Liver (tissue), 8 donors: ENCODE measurements at regions not wholly inside any gene's neighbourhood (a gene's known extent, or its start where the extent isn't known, plus 50 kb on each side); places are given as distances from the start of the nearest gene placed in this dataset.

ENCODE experiments used
- DNase-seq: peaks from one replicate; pipeline ENCODE4 v3.0.0-alpha.2; 2017; ENCODE audit warnings: low spot score
- H3K27ac ChIP-seq, 2 donors: one replicate each; pipeline ENCODE4 v1.7.0; 2013; ENCODE audit warnings: inconsistent platforms in 2 of 2, low read length in 2 of 2, control low read depth in 1 of 2, low read depth in 1 of 2, mild to moderate bottlenecking in 1 of 2
- H3K27me3 ChIP-seq, 4 donors: one replicate each; pipeline versions ENCODE4 v1.6.1 to v1.7.0; 2013; ENCODE audit warnings: low read length in 3 of 4, inconsistent platforms in 1 of 4, mild to moderate bottlenecking in 1 of 4, moderate library complexity in 1 of 4; ENCODE audit not compliant: control insufficient read depth in 4 of 4, insufficient read depth in 4 of 4
- H3K36me3 ChIP-seq, 4 donors: one replicate each; pipeline versions ENCODE4 v1.6.1 to v1.7.0; 2013; ENCODE audit warnings: low read length in 3 of 4, mild to moderate bottlenecking in 3 of 4, low read depth in 1 of 4, moderate library complexity in 1 of 4; ENCODE audit not compliant: control insufficient read depth in 4 of 4, insufficient read depth in 3 of 4
- H3K4me1 ChIP-seq, 4 donors: one replicate each; pipeline versions ENCODE4 v1.6.1 to v1.7.0; 2013; ENCODE audit warnings: low read length in 3 of 4, mild to moderate bottlenecking in 3 of 4, moderate library complexity in 1 of 4; ENCODE audit not compliant: control insufficient read depth in 4 of 4, insufficient read depth in 4 of 4
- H3K4me3 ChIP-seq, 3 donors: one replicate each; pipeline versions ENCODE4 v1.6.1 to v1.7.0; 2013; ENCODE audit warnings: low read length in 3 of 3, control low read depth in 1 of 3, low read depth in 1 of 3, mild to moderate bottlenecking in 1 of 3
- H3K9ac ChIP-seq, 2 donors: one replicate each; pipeline ENCODE4 v1.7.0; 2013; ENCODE audit warnings: low read length in 2 of 2, mild to moderate bottlenecking in 2 of 2, moderate library complexity in 2 of 2, control low read depth in 1 of 2, low read depth in 1 of 2
- H3K9me3 ChIP-seq, 4 donors: one replicate each; pipeline versions ENCODE4 v1.6.1 to v1.7.0; 2013; ENCODE audit warnings: low read length in 3 of 4; ENCODE audit not compliant: control insufficient read depth in 4 of 4
- ATF3 ChIP-seq: IDR thresholded peaks from 2 replicates; pipeline ENCODE4 v1.6.1; 2016; ENCODE audit warnings: antibody characterized with exemption
- CTCF ChIP-seq: fragments of 150-350 bp; IDR thresholded peaks from 2 replicates; pipeline ENCODE4 v1.5.1; 2017; ENCODE audit warnings: improper control_type of control experiment, low read depth, low read length; ENCODE audit not compliant: missing input control
- EGR1 ChIP-seq, 2 donors: IDR thresholded peaks; 2 replicates each; pipeline ENCODE4 v1.6.1; 2016 to 2018; ENCODE audit warnings: antibody characterized with exemption in 2 of 2, low read depth in 2 of 2
- FOXA1 ChIP-seq: IDR thresholded peaks from 2 replicates; pipeline ENCODE4 v1.6.1; 2016; ENCODE audit warnings: antibody characterized with exemption
- FOXA2 ChIP-seq: IDR thresholded peaks from 2 replicates; pipeline ENCODE4 v1.6.1; 2016; ENCODE audit warnings: antibody characterized with exemption
- GABPA ChIP-seq, 2 donors: IDR thresholded peaks in 1 of 2; conservative IDR thresholded peaks in 1 of 2; 2 replicates each; pipeline ENCODE4 v1.6.1; 2016; ENCODE audit warnings: antibody characterized with exemption in 2 of 2, mild to moderate bottlenecking in 1 of 2, moderate library complexity in 1 of 2
- HNF4A ChIP-seq, 2 donors: conservative IDR thresholded peaks; 2 replicates each; pipeline ENCODE4 v1.6.1; 2016; ENCODE audit warnings: antibody characterized with exemption in 2 of 2, mild to moderate bottlenecking in 2 of 2
- HNF4G ChIP-seq: IDR thresholded peaks from 2 replicates; pipeline ENCODE4 v1.6.1; 2016; ENCODE audit warnings: antibody characterized with exemption
- JUND ChIP-seq, 2 donors: IDR thresholded peaks; 2 replicates each; pipeline ENCODE4 v1.6.1; 2016; ENCODE audit warnings: antibody characterized with exemption in 2 of 2
- MAX ChIP-seq: IDR thresholded peaks from 2 replicates; pipeline ENCODE4 v1.6.1; 2016; ENCODE audit warnings: antibody characterized with exemption
- NR2F2 ChIP-seq: IDR thresholded peaks from 2 replicates; pipeline ENCODE4 v1.6.1; 2016; ENCODE audit warnings: antibody characterized with exemption
- RAD21 ChIP-seq, 2 donors: IDR thresholded peaks; 2 replicates each; pipeline ENCODE4 v1.6.1; 2016; ENCODE audit warnings: antibody characterized with exemption in 2 of 2, mild to moderate bottlenecking in 2 of 2
- REST ChIP-seq: IDR thresholded peaks from 2 replicates; pipeline ENCODE4 v1.6.1; 2016; ENCODE audit warnings: antibody characterized with exemption, mild to moderate bottlenecking
- RXRA ChIP-seq, 2 donors: IDR thresholded peaks; 2 replicates each; pipeline ENCODE4 v1.6.1; 2017 to 2018; ENCODE audit warnings: antibody characterized with exemption in 2 of 2, mild to moderate bottlenecking in 1 of 2
- SP1 ChIP-seq: IDR thresholded peaks from 2 replicates; pipeline ENCODE4 v1.6.1; 2018; ENCODE audit warnings: antibody characterized with exemption, mild to moderate bottlenecking
- YY1 ChIP-seq: IDR thresholded peaks from 2 replicates; pipeline ENCODE4 v1.6.1; 2016; ENCODE audit warnings: antibody characterized with exemption, mild to moderate bottlenecking
- ZBTB33 ChIP-seq: IDR thresholded peaks from 2 replicates; pipeline ENCODE4 v1.6.1; 2016; ENCODE audit warnings: antibody characterized with exemption
- WGBS: extraction: QIAGEN DNeasy Blood & Tissue Kit; methylation state at CpG from one replicate; pipeline ENCODE4 v1.1.7; 2013; 5-methylcytosine and 5-hydroxymethylcytosine counted together
- donor health status: healthy.
- donor health status: healthy.
- donor health status: healthy.
- donor health status: healthy.
- donor health status: healthy.

- TF ChIP-seq GABPA (IDR thresholded peaks at IDR 0.05 in 1 of 2, conservative IDR thresholded peaks at IDR 0.05 in 1 of 2) (no peak), EGR1 (IDR thresholded peaks at IDR 0.05; ENCODE audit: low read depth in 2 of 2) (no peak), NR2F2 (no peak), YY1 (no peak), CTCF (no peak), REST (no peak), ZBTB33 (no peak), HNF4G (no peak), MAX (no peak), SP1 (no peak), JUND (IDR thresholded peaks at IDR 0.05) (no peak), RAD21 (IDR thresholded peaks at IDR 0.05) (no peak), RXRA (IDR thresholded peaks at IDR 0.05) (no peak), ATF3 (no peak), HNF4A (conservative IDR thresholded peaks at IDR 0.05) (no peak)
- no peaks in the 10 kb centered on the region for H3K9me3 ChIP-seq
- no peaks in the 10 kb centered on the region for H3K27me3 ChIP-seq
- H3K9ac ChIP-seq = no peak overlapping the region
- no peak overlapping the region for H3K4me3 ChIP-seq
- H3K36me3 ChIP-seq = no peaks in the 10 kb centered on the region
- no peak for DNase-seq
- no peak overlapping the region for H3K27ac ChIP-seq
- H3K4me1 ChIP-seq = no peaks in the 10 kb centered on the region
- 86% methylated on average over 6 of the region's 6 CpGs for WGBS
Measured at GRCh38 chr14:32009976-32010581, 67.0 kb upstream of the ARHGAP5 start.

GRCh38 chr14:32010604-32011125 is 66.4 kb upstream of the ARHGAP5 start:
- Histone ChIP-seq H3K9me3 (no peaks in the 10 kb centered on the region), H3K9ac (no peak overlapping the region), H3K27ac (no peak overlapping the region), H3K4me3 (no peak overlapping the region), H3K4me1 (no peaks in the 10 kb centered on the region), H3K27me3 (no peaks in the 10 kb centered on the region), H3K36me3 (no peaks in the 10 kb centered on the region)
- WGBS = 84% methylated on average over 4 of the region's 4 CpGs
- no peak for DNase-seq
- TF ChIP-seq SP1 = no peak
- TF ChIP-seq NR2F2 = no peak
- no peak for TF ChIP-seq RXRA (IDR thresholded peaks at IDR 0.05)
- TF ChIP-seq ATF3 = no peak
- no peak for TF ChIP-seq REST
- TF ChIP-seq HNF4G = no peak
- TF ChIP-seq FOXA1 = no peak
- no peak for TF ChIP-seq FOXA2
- no peak for TF ChIP-seq HNF4A (conservative IDR thresholded peaks at IDR 0.05)
- TF ChIP-seq MAX = no peak
